Panc1 (cell line): ENCODE measurements at regions not wholly inside any gene's neighbourhood (a gene's known extent, or its start where the extent isn't known, plus 50 kb on each side); places are given as distances from the start of the nearest gene placed in this dataset.

Source experiments
- ATAC-seq: fragments of 200-7000 bp; cut with Tn5 transposase; 2 replicates; pipeline ENCODE4 v1.9.1; 2020; ENCODE audit warnings: mild to moderate bottlenecking, moderate library complexity
- BruUV-seq: library from RNA; stranded (reverse); fragments of 400-500 nt; replicated peaks from 2 replicates; lab custom pipeline; 2021; lab: Mats Ljungman, UMichigan
- CTCF ChIA-PET: fragments of 300-600 bp; sonication (Branson Sonifier 250); formaldehyde crosslinking; loops from one replicate; lab custom pipeline; 2022; ENCODE audit warnings: antibody characterized with exemption; lab: Charles Lee
- POLR2A ChIA-PET: fragments of 300-600 bp; sonication (Branson Sonifier 250); formaldehyde crosslinking; loops from one replicate; lab custom pipeline; 2022; ENCODE audit warnings: antibody characterized with exemption; lab: Charles Lee
- DNase-seq: peaks from one replicate; pipeline ENCODE4 v3.0.0-alpha.2; 2010; ENCODE audit warnings: low read depth, low spot score
- H3K27ac ChIP-seq: 2 replicates; pipeline ENCODE4 v1.5.1; 2011; ENCODE audit warnings: mild to moderate bottlenecking, low read length, inconsistent platforms
- H3K27me3 ChIP-seq: fragments of 200-500 bp; sonication (Bioruptor generic); 2 replicates; pipeline ENCODE4 v1.6.0; 2014; ENCODE audit warnings: low read length, inconsistent platforms; ENCODE audit not compliant: control insufficient read depth, insufficient read depth
- H3K36me3 ChIP-seq: fragments of 200-500 bp; sonication (Bioruptor generic); 2 replicates; pipeline ENCODE4 v1.5.1; 2014; ENCODE audit warnings: inconsistent platforms, mild to moderate bottlenecking, low read length, moderate library complexity; ENCODE audit not compliant: control insufficient read depth, insufficient read depth
- H3K4me1 ChIP-seq: 2 replicates; pipeline ENCODE4 v1.5.1; 2011; ENCODE audit warnings: inconsistent platforms, mild to moderate bottlenecking, low read length, moderate library complexity; ENCODE audit not compliant: control insufficient read depth, insufficient read depth
- H3K4me3 ChIP-seq, 2 experiments: 2 replicates each; pipeline ENCODE4 v1.5.1; 2011 to 2012; ENCODE audit warnings: low read depth in 2 of 2, low read length in 2 of 2, mild to moderate bottlenecking in 2 of 2, inconsistent platforms in 1 of 2, moderate library complexity in 1 of 2
- H3K9me3 ChIP-seq: fragments of 200-500 bp; sonication (Bioruptor generic); 2 replicates; pipeline ENCODE4 v1.5.1; 2014; ENCODE audit warnings: low read depth, mild to moderate bottlenecking, inconsistent platforms, low read length, moderate library complexity; ENCODE audit not compliant: control insufficient read depth, insufficient read depth
- CTCF ChIP-seq: fragments of 450-650 bp; IDR thresholded peaks from 2 replicates; pipeline ENCODE4 v1.5.1; 2017; ENCODE audit warnings: mild to moderate bottlenecking
- POLR2AphosphoS5 ChIP-seq: IDR thresholded peaks from 2 replicates; pipeline ENCODE4 v1.6.1; 2012; ENCODE audit warnings: mild to moderate bottlenecking, low read depth, low read length, moderate library complexity
- REST ChIP-seq, 2 experiments: IDR thresholded peaks; 2 replicates each; pipeline ENCODE4 v1.6.1; 2011 to 2012; ENCODE audit warnings: low read depth in 2 of 2, control low read depth in 1 of 2, low read length in 1 of 2, mild to moderate bottlenecking in 1 of 2, moderate library complexity in 1 of 2; ENCODE audit not compliant: insufficient read depth in 1 of 2
- SIN3A ChIP-seq: IDR thresholded peaks from 2 replicates; pipeline ENCODE4 v1.6.1; 2012; ENCODE audit warnings: low read depth, mild to moderate bottlenecking, low read length, moderate library complexity, borderline replicate concordance; ENCODE audit not compliant: insufficient read depth
- TCF7L2 ChIP-seq: IDR thresholded peaks from 2 replicates; pipeline ENCODE4 v1.6.1; 2011; ENCODE audit warnings: mild to moderate bottlenecking, low read depth, low read length, inconsistent platforms
- in situ Hi-C: cut with HindIII; loops from 2 replicates; pipeline ENCODE4 v1.10.0; 2016; ENCODE audit warnings: low sequenced_read_pairs, low pct_unique_long_range_greater_than_20kb
- intact Hi-C: fragments of 100-400 bp; cut with micrococcal nuclease; formaldehyde crosslinking; loops from one replicate; pipeline ENCODE4 v1.10.0; 2022; ENCODE audit not compliant: unreplicated experiment

- TF ChIP-seq SIN3A (no peak), POLR2AphosphoS5 (no peak), TCF7L2 (no peak), CTCF (no peak), REST (IDR thresholded peaks at IDR 0.05; ENCODE audit: insufficient read depth in 1 of 2, low read depth in 2 of 2, low read length in 1 of 2) (no peak)
- CTCF ChIA-PET: no interaction called here
- in situ Hi-C loops: no loop called here
- Histone ChIP-seq H3K4me1 (no peaks in the 10 kb centered on the region), H3K9me3 (no peaks in the 10 kb centered on the region), H3K36me3 (no peaks in the 10 kb centered on the region), H3K27me3 (no peaks in the 10 kb centered on the region), H3K4me3 (no peak overlapping the region), H3K27ac (no peak overlapping the region)
- ATAC-seq (no peak), DNase-seq (no peak)
- no TSS peak for BruUV-seq
- POLR2A ChIA-PET: no interaction called here
- intact Hi-C loops: no loop called here
Observed at GRCh38 chr16:6364846-6365245, 967.8 kb upstream of the RBFOX1 start.

GRCh38 chr16:6363896-6364607, 968.6 kb upstream of the RBFOX1 start:
- Histone ChIP-seq H3K4me3 (no peak overlapping the region), H3K36me3 (no peaks in the 10 kb centered on the region), H3K9me3 (no peaks in the 10 kb centered on the region), H3K4me1 (no peaks in the 10 kb centered on the region), H3K27ac (no peak overlapping the region), H3K27me3 (no peaks in the 10 kb centered on the region)
- DNase-seq: no peak
- ChIA-PET POLR2A (no interaction called here), CTCF (no interaction called here)
- BruUV-seq: no TSS peak
- TF ChIP-seq REST (IDR thresholded peaks at IDR 0.05; ENCODE audit: insufficient read depth in 1 of 2, low read depth in 2 of 2, low read length in 1 of 2) (no peak), CTCF (no peak), POLR2AphosphoS5 (no peak), TCF7L2 (no peak), SIN3A (no peak)
- ATAC-seq: no peak
- intact Hi-C loops: no loop called here
- in situ Hi-C loops: no loop called here
